Stimulated activated naive B cell treated with anti-CD40 and anti-IgM and Interleukin-4, amounts not matched to agents 10 μg/mL and 1 μg/mL and 100 μg/mL, for 72 hours (primary cell): ENCODE measurements at regions not wholly inside any gene's neighbourhood (a gene's known extent, or its start where the extent isn't known, plus 50 kb on each side); places are given as distances from the start of the nearest gene placed in this dataset.

Experiments
- ATAC-seq, 2 donors: fragments of 150-1000 bp; cut with Tn5 transposase; replicated peaks; 2 replicates each; pipeline ENCODE4 v1.10.0; 2021; ENCODE audit warnings: moderate library complexity in 1 of 2
- DNase-seq: peaks from one replicate; pipeline ENCODE4 v3.0.0; 2021
- H3K27ac Mint-ChIP-seq: one replicate; pipeline ENCODE4 v1.8.0; 2022; ENCODE audit warnings: mild to moderate bottlenecking, mixed read lengths
- H3K27me3 Mint-ChIP-seq, 2 donors: one replicate each; pipeline ENCODE4 v1.8.0; 2022; ENCODE audit warnings: mixed read lengths in 2 of 2
- H3K36me3 Mint-ChIP-seq, 2 donors: one replicate each; pipeline ENCODE4 v1.8.0; 2022; ENCODE audit warnings: mixed read lengths in 2 of 2, mild to moderate bottlenecking in 1 of 2
- H3K4me1 Mint-ChIP-seq, 2 donors: one replicate each; pipeline ENCODE4 v1.8.0; 2022; ENCODE audit warnings: mixed read lengths in 2 of 2, mild to moderate bottlenecking in 1 of 2
- H3K4me3 Mint-ChIP-seq, 2 donors: one replicate each; pipeline ENCODE4 v1.8.0; 2022; ENCODE audit warnings: mild to moderate bottlenecking in 2 of 2, mixed read lengths in 2 of 2, moderate library complexity in 1 of 2
- H3K9me3 Mint-ChIP-seq, 2 donors: one replicate each; pipeline ENCODE4 v1.8.0; 2022; ENCODE audit warnings: mixed read lengths in 2 of 2, mild to moderate bottlenecking in 1 of 2

- H3K4me3 Mint-ChIP-seq, result no peak overlapping the region
- H3K27me3 Mint-ChIP-seq, result peaks cover 12 to 27% of the 10 kb centered on the region in 2 donors
- peaks cover 0 to 5% of the 10 kb centered on the region in 2 donors for H3K4me1 Mint-ChIP-seq
- no peak for DNase-seq
- no peak for ATAC-seq
- peaks cover 7 to 8% of the 10 kb centered on the region in 2 donors for H3K9me3 Mint-ChIP-seq
- H3K36me3 Mint-ChIP-seq, result no peaks in the 10 kb centered on the region
- no peak overlapping the region for H3K27ac Mint-ChIP-seq
Observed at GRCh38 chr6:1200409-1201101, 111.3 kb upstream of the FOXQ1 start.

DNA sequence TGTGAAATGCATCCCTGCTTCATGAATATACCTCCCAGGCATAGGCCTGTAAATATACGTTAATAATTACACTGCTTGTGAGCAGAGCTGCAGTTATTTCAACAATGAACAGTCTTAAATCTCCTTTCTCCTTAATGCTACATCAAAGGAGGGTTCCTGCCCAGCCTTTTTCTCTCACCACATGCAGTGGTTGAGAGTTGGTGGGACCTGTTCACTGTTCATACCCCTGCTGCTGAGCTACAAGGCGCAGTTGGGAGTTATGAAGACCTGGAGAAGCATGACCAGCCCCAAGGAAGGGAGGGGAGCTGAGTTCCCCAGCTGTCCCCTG lies 111.9 kb upstream of the FOXQ1 start:
- Mint-ChIP-seq H3K27ac (no peak overlapping the region), H3K4me3 (no peak overlapping the region), H3K4me1 (peaks cover 0 to 5% of the 10 kb centered on the region in 2 donors), H3K9me3 (peaks cover 7 to 8% of the 10 kb centered on the region in 2 donors), H3K27me3 (peaks cover 12 to 26% of the 10 kb centered on the region in 2 donors), H3K36me3 (no peaks in the 10 kb centered on the region)
- DNase-seq (no peak), ATAC-seq (no peak)

DNA sequence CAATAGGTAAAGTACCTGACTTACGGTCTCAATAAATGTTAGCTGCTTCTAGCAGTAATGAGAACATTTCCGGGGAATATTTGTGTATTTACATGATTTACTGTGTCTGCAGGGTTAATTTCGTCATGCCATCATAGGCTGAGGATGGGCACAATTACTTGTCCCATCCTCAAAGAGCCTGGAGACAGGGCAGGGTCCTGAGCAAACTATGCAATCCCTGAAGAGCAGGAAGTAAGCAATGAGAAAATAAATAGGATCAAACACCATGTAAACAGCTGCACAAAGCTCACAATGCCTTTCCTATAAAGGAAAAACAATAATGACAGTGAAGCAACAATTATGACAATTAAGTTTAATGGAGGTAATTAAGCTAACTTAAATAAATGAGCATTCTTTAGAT lies 114.6 kb upstream of the FOXQ1 start:
- Mint-ChIP-seq H3K4me1 (peaks cover 0 to 1% of the 10 kb centered on the region in 2 donors), H3K27ac (no peak overlapping the region), H3K4me3 (no peak overlapping the region), H3K9me3 (peaks cover 10 to 14% of the 10 kb centered on the region in 2 donors), H3K36me3 (no peaks in the 10 kb centered on the region), H3K27me3 (peaks cover 7 to 18% of the 10 kb centered on the region in 2 donors)
- no peak for ATAC-seq
- no peak for DNase-seq

- peaks cover 11 to 13% of the 10 kb centered on the region in 2 donors for H3K9me3 Mint-ChIP-seq
Observed at GRCh38 chr6:1191141-1191630, 120.7 kb upstream of the FOXQ1 start.

DNA sequence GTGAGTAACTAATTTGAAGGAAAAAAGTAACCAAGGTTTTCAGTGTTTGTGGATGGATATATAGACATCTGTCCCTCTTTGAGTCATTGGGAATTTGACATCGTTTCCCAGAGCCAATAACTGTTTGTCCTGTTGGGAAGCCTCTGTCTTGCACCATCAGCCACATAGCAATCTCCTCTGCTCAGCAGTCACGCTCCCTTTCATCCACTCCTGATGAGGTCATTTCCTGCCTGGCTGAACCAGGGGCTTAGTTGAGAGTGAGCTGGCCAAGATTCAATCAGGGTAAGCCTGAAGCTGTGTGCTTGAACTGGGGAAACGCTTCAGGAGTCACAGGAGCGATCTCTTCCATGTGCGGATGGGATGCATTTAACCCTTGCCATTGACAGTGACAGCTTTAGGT lies 121.5 kb upstream of the FOXQ1 start:
- no peaks in the 10 kb centered on the region for H3K36me3 Mint-ChIP-seq
- H3K9me3 Mint-ChIP-seq, result peaks cover 5 to 8% of the 10 kb centered on the region in 2 donors
- H3K27me3 Mint-ChIP-seq, result peaks cover 5 to 12% of the 10 kb centered on the region in 2 donors
- H3K4me1 Mint-ChIP-seq, result no peaks in the 10 kb centered on the region
- no peak for DNase-seq
- ATAC-seq, result no peak
- no peak overlapping the region for H3K27ac Mint-ChIP-seq
- H3K4me3 Mint-ChIP-seq, result no peak overlapping the region

More at GRCh38 chr6:1191141-1191630, 120.7 kb upstream of the FOXQ1 start:
- ATAC-seq (no peak), DNase-seq (no peak)
- Mint-ChIP-seq H3K27ac (no peak overlapping the region), H3K4me3 (no peak overlapping the region), H3K36me3 (no peaks in the 10 kb centered on the region), H3K27me3 (peaks cover 11 to 12% of the 10 kb centered on the region in 2 donors), H3K4me1 (no peaks in the 10 kb centered on the region)

- peaks cover under 1 to 12% of the 10 kb centered on the region in 2 donors for H3K27me3 Mint-ChIP-seq
- no peaks in the 10 kb centered on the region for H3K4me1 Mint-ChIP-seq
- peaks cover 0 to 4% of the 10 kb centered on the region in 2 donors for H3K9me3 Mint-ChIP-seq
- ATAC-seq (no peak), DNase-seq (no peak)
- H3K27ac Mint-ChIP-seq, result no peak overlapping the region
- no peak overlapping the region for H3K4me3 Mint-ChIP-seq
- H3K36me3 Mint-ChIP-seq, result no peaks in the 10 kb centered on the region
Observed at GRCh38 chr6:1188199-1188598, 123.7 kb upstream of the FOXQ1 start.

GRCh38 chr6:1187293-1188131 lies 124.4 kb upstream of the FOXQ1 start:
- ATAC-seq (no peak), DNase-seq (no peak)
- H3K4me3 Mint-ChIP-seq, result no peak overlapping the region
- H3K36me3 Mint-ChIP-seq, result no peaks in the 10 kb centered on the region
- peaks cover 0 to 4% of the 10 kb centered on the region in 2 donors for H3K9me3 Mint-ChIP-seq
- H3K4me1 Mint-ChIP-seq, result no peaks in the 10 kb centered on the region
- no peak overlapping the region for H3K27ac Mint-ChIP-seq
- peaks cover 4 to 12% of the 10 kb centered on the region in 2 donors for H3K27me3 Mint-ChIP-seq

GRCh38 chr6:1184318-1184717 lies 127.6 kb upstream of the FOXQ1 start:
- H3K27me3 Mint-ChIP-seq, result peaks cover 0 to 4% of the 10 kb centered on the region in 2 donors
- no peaks in the 10 kb centered on the region for H3K9me3 Mint-ChIP-seq
- H3K4me3 Mint-ChIP-seq, result no peak overlapping the region
- ATAC-seq (no peak), DNase-seq (no peak)
- H3K4me1 Mint-ChIP-seq, result no peaks in the 10 kb centered on the region
- H3K36me3 Mint-ChIP-seq, result no peaks in the 10 kb centered on the region
- no peak overlapping the region for H3K27ac Mint-ChIP-seq

- ATAC-seq, result no peak
Observed at GRCh38 chr6:1182722-1183521, 129.0 kb upstream of the FOXQ1 start.

GRCh38 chr6:1181939-1182605 lies 129.8 kb upstream of the FOXQ1 start:
- Mint-ChIP-seq H3K27me3 (peaks cover 11 to 12% of the 10 kb centered on the region in 2 donors), H3K27ac (no peak overlapping the region), H3K36me3 (no peaks in the 10 kb centered on the region), H3K9me3 (no peaks in the 10 kb centered on the region), H3K4me3 (no peak overlapping the region), H3K4me1 (no peaks in the 10 kb centered on the region)
- ATAC-seq (no peak), DNase-seq (no peak)

More at GRCh38 chr6:1182722-1183521, 129.0 kb upstream of the FOXQ1 start:
- Mint-ChIP-seq H3K27ac (no peak overlapping the region), H3K27me3 (peaks cover 7 to 10% of the 10 kb centered on the region in 2 donors), H3K9me3 (no peaks in the 10 kb centered on the region), H3K4me3 (no peak overlapping the region), H3K4me1 (no peaks in the 10 kb centered on the region), H3K36me3 (no peaks in the 10 kb centered on the region)
- no peak for DNase-seq

DNA sequence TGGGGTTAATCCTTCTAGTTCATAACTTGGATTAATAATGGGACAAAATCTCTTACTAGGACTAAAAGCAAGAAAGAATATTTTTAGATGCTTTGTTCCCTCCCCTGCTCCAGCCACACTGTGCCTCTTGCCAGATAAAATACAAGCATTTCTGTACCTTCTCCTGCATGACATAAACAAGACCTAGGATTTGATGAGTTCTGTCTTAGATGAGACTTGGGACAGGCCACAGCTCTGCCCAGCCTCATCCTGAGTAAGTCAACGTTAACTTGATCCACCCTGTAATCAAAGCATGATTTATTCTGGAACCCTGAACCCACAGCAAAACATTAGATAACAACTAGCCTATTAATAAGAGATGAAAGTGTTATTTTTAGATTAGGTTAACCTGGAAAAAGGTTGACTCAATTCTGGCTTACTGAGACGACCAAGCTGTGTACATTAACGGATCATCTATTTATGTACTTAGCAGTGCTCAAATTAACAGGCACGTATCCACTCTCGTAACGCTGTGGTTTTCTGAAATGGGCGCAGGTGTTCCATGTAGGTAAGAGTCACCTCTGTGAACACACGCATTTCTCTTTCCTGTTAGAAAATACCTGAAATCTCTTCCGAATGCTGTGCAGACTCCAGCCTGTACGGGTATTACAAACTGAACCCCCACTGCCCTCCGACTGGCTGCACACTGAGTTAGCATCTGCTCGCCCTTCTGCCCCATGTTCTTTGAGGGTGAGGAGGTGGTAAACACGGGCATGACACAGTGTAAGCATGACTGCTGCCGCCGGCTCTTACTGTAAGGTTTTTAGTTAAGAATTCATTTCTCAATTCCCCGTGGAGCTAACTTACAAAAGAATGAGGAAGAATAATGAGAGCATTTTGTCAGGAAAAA lies 132.1 kb upstream of the FOXQ1 start:
- Mint-ChIP-seq H3K4me3 (no peak overlapping the region), H3K27me3 (peaks cover 16 to 17% of the 10 kb centered on the region in 2 donors), H3K36me3 (no peaks in the 10 kb centered on the region), H3K27ac (no peak overlapping the region), H3K9me3 (no peaks in the 10 kb centered on the region), H3K4me1 (no peaks in the 10 kb centered on the region)
- no peak for DNase-seq
- no peak for ATAC-seq

GRCh38 chr6:1178590-1178989 lies 133.3 kb upstream of the FOXQ1 start:
- ATAC-seq, result no peak
- H3K9me3 Mint-ChIP-seq, result peaks cover under 1% of the 10 kb centered on the region in 2 donors
- no peaks in the 10 kb centered on the region for H3K36me3 Mint-ChIP-seq
- H3K4me1 Mint-ChIP-seq, result no peaks in the 10 kb centered on the region
- H3K27ac Mint-ChIP-seq, result no peak overlapping the region
- no peak overlapping the region for H3K4me3 Mint-ChIP-seq
- no peak for DNase-seq
- peaks cover 16 to 18% of the 10 kb centered on the region in 2 donors for H3K27me3 Mint-ChIP-seq

DNA sequence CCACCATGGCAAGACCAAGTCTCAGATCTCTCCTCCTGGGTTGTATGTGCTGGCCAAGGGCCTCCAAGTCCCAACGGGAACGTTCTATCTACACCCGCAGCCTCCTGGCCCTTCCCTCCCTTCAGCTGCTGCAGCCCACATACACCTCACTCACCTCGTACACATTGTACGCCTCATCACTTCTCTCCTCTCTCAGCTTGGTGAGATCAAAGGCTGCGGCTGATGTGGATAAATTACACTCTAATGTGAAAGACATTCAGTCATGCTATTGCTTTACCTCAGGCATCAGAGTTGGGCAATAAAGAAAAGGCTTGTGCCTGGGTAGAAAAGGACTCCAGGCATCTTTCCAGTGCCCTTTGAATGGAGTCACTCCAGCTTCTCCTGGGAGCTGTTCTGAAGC lies 135.3 kb upstream of the FOXQ1 start:
- Mint-ChIP-seq H3K27me3 (peaks cover 12 to 22% of the 10 kb centered on the region in 2 donors), H3K4me3 (no peak overlapping the region), H3K9me3 (peaks cover 3% of the 10 kb centered on the region in 2 donors), H3K36me3 (no peaks in the 10 kb centered on the region), H3K4me1 (no peaks in the 10 kb centered on the region), H3K27ac (no peak overlapping the region)
- ATAC-seq (no peak), DNase-seq (no peak)
